ENCODE measurements at regions not wholly inside any gene's neighbourhood (a gene's known extent, or its start where the extent isn't known, plus 50 kb on each side); places are given as distances from the start of the nearest gene placed in this dataset.

GRCh38 chr9:21668516-21668915 is 133.9 kb upstream of the MTAP start:
- TF ChIP-seq CTCF (IDR thresholded peaks at IDR 0.05; ENCODE audit: extremely low read depth, missing control alignments) = no peak
- no peak for DNase-seq (ENCODE audit: low spot score)

DNA sequence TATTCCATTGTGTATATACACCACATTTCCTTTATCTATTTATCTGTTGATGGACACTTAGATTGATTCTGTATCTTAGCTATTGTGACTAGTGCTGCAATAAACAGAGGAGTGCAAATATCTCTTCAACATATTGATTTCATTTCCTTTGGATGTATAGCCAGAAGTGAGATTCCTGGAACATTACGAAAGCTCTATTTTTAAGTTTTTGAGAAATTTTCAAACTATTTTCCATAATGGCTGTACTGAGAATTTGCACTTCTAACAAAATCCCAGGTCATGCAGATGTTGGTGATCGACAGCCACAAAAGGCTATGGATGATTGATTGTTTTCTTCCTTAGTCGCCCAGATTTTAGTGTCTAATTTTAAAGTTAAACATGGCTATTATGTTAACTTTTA is 132.7 kb upstream of the MTAP start:
- no peak for DNase-seq (ENCODE audit: low spot score)
- no peak for TF ChIP-seq CTCF (IDR thresholded peaks at IDR 0.05; ENCODE audit: extremely low read depth, missing control alignments)

GRCh38 chr9:21670374-21670773 is 132.1 kb upstream of the MTAP start:
- DNase-seq (ENCODE audit: low spot score) = no peak
- no peak for TF ChIP-seq CTCF (IDR thresholded peaks at IDR 0.05; ENCODE audit: extremely low read depth, missing control alignments)

DNA sequence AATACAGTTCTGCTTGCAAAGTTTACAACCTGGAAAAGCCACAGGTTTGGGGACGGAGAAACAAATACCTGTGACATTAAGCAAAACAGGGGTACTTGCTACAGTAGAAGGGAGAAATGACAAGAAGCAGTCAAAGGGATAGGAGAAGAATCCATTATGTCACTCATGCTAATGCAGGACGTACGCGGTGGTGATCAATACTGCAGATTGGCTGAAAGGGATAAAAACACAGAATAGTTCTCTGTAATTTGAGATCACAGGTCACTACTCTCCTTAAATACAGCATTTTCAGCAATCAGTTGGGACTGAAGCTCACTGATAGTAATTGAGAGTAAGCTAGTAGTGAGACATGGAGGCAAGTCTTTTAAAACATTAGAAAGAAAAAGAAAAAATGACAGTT is 130.3 kb upstream of the MTAP start:
- DNase-seq (ENCODE audit: low spot score) = no peak

GRCh38 chr9:21672761-21673160 is 129.7 kb upstream of the MTAP start:
- TF ChIP-seq CTCF (IDR thresholded peaks at IDR 0.05; ENCODE audit: extremely low read depth, missing control alignments) = no peak
- no peak for DNase-seq (ENCODE audit: low spot score)

More for the DNA sequence above, 130.3 kb upstream of the MTAP start:
- no peak for TF ChIP-seq CTCF (IDR thresholded peaks at IDR 0.05; ENCODE audit: extremely low read depth, missing control alignments)

GRCh38 chr9:21674894-21675293 is 127.5 kb upstream of the MTAP start:
- no peak for TF ChIP-seq CTCF (IDR thresholded peaks at IDR 0.05; ENCODE audit: extremely low read depth, missing control alignments)
- DNase-seq (ENCODE audit: low spot score) = no peak

- no peak for DNase-seq (ENCODE audit: low spot score)
- TF ChIP-seq CTCF (IDR thresholded peaks at IDR 0.05; ENCODE audit: extremely low read depth, missing control alignments) = no peak
These were observed 125.0 kb upstream of the MTAP start for GRCh38 chr9:21677387-21677786.

Measured in GM20000 (cell line).